B cell (primary cell): ENCODE measurements at regions not wholly inside any gene's neighbourhood (a gene's known extent, or its start where the extent isn't known, plus 50 kb on each side); places are given as distances from the start of the nearest gene placed in this dataset.

Experiments used
- ATAC-seq: fragments of 200-7000 bp; cut with Tn5 transposase; one replicate; pipeline ENCODE4 v1.10.0; 2021; ENCODE audit warnings: low read depth, mild to moderate bottlenecking, moderate number of reproducible peaks, moderate library complexity
- CTCF ChIA-PET: fragments of 350-600 bp; sonication (Branson Sonifier 250); formaldehyde crosslinking; loops from one replicate; lab custom pipeline; 2021; ENCODE audit warnings: antibody characterized with exemption, inconsistent platforms; lab: Charles Lee
- POLR2A ChIA-PET: fragments of 350-600 bp; sonication (Branson Sonifier 250); formaldehyde crosslinking; loops from one replicate; lab custom pipeline; 2021; ENCODE audit warnings: antibody characterized with exemption; lab: Charles Lee
- DNase-seq: peaks from one replicate; pipeline ENCODE4 v3.0.0; 2013
- H2AFZ ChIP-seq: 2 replicates; pipeline ENCODE4 v1.6.1; 2012; ENCODE audit warnings: mild to moderate bottlenecking, low read depth, low read length; ENCODE audit not compliant: insufficient read depth, poor library complexity, severe bottlenecking
- H3K27ac ChIP-seq, 2 donors: 1 replicate in 1 of 2; 2 replicates in 1 of 2; pipeline ENCODE4 v1.5.1; 2012 to 2013; ENCODE audit warnings: low read length in 2 of 2, mild to moderate bottlenecking in 2 of 2, moderate library complexity in 1 of 2
- H3K27me3 ChIP-seq, 4 experiments: fragments of 200-600 bp in 1 of 4; sonication (generic) in 1 of 4; replicated peaks in 1 of 4; 1 replicate in 2 of 4; 2 replicates in 2 of 4; pipeline versions ENCODE4 v1.6.1 to v1.7.0; 2013 to 2016; ENCODE audit warnings: low read length in 3 of 4, mild to moderate bottlenecking in 2 of 4, mixed read lengths in 1 of 4, moderate library complexity in 1 of 4; ENCODE audit not compliant: insufficient read depth in 4 of 4, control insufficient read depth in 3 of 4; ENCODE audit errors: control extremely low read depth in 1 of 4
- H3K36me3 ChIP-seq, 2 experiments: replicated peaks in 1 of 2; 1 replicate in 1 of 2; 2 replicates in 1 of 2; pipeline versions ENCODE4 v1.6.1 to v1.7.1; 2013; ENCODE audit warnings: low read length in 1 of 2; ENCODE audit not compliant: insufficient read depth in 2 of 2, control insufficient read depth in 1 of 2; ENCODE audit errors: control extremely low read depth in 1 of 2, extremely low read depth in 1 of 2
- H3K4me1 ChIP-seq, 2 donors: fragments of 200-600 bp in 1 of 2; sonication (generic) in 1 of 2; 1 replicate in 1 of 2; 2 replicates in 1 of 2; pipeline versions ENCODE4 v1.5.1 to v1.6.1; 2013 to 2017; ENCODE audit warnings: low read length in 2 of 2; ENCODE audit not compliant: control insufficient read depth in 2 of 2, insufficient read depth in 2 of 2
- H3K4me2 ChIP-seq: replicated peaks from 2 replicates; pipeline ENCODE3; 2012; ENCODE audit warnings: mild to moderate bottlenecking, low read depth, low read length; ENCODE audit not compliant: poor library complexity, severe bottlenecking
- H3K4me3 ChIP-seq, 5 experiments: fragments of 200-600 bp in 1 of 5; sonication (generic) in 1 of 5; 1 replicate in 3 of 5; 2 replicates in 2 of 5; pipeline versions ENCODE4 v1.5.1 to v1.7.0; 2011 to 2016; ENCODE audit warnings: low read length in 4 of 5, mild to moderate bottlenecking in 4 of 5, low read depth in 2 of 5, control low read depth in 1 of 5, moderate library complexity in 1 of 5; ENCODE audit not compliant: insufficient read depth in 1 of 5; ENCODE audit errors: control extremely low read depth in 1 of 5, extremely low read depth in 1 of 5
- H3K79me2 ChIP-seq: fragments of 200-600 bp; sonication (generic); one replicate; pipeline ENCODE4 v1.6.0; 2016; ENCODE audit warnings: low read length; ENCODE audit not compliant: control insufficient read depth, insufficient read depth
- H3K9ac ChIP-seq: fragments of 200-600 bp; sonication (generic); 2 replicates; pipeline ENCODE4 v1.6.1; 2017; ENCODE audit warnings: mild to moderate bottlenecking, low read length, moderate library complexity
- H3K9me3 ChIP-seq, 3 donors: one replicate each; pipeline versions ENCODE4 v1.6.1 to v1.7.1; 2013; ENCODE audit warnings: low read length in 2 of 3; ENCODE audit not compliant: control insufficient read depth in 2 of 3, insufficient read depth in 1 of 3; ENCODE audit errors: control extremely low read depth in 1 of 3
- H4K20me1 ChIP-seq: 2 replicates; pipeline ENCODE4 v1.6.0; 2012; ENCODE audit warnings: mild to moderate bottlenecking, low read length; ENCODE audit not compliant: insufficient read depth, control insufficient read depth, poor library complexity, severe bottlenecking
- H3K27ac Mint-ChIP-seq: one replicate; pipeline ENCODE4 v1.8.0; 2021; ENCODE audit warnings: mixed read lengths
- H3K27me3 Mint-ChIP-seq: one replicate; pipeline ENCODE4 v1.8.0; 2021; ENCODE audit warnings: mixed read lengths
- H3K4me1 Mint-ChIP-seq: one replicate; pipeline ENCODE4 v1.8.0; 2021; ENCODE audit warnings: mixed read lengths
- H3K4me3 Mint-ChIP-seq: one replicate; pipeline ENCODE4 v1.8.0; 2021; ENCODE audit warnings: mixed read lengths
- H3K9me3 Mint-ChIP-seq: one replicate; pipeline ENCODE4 v1.8.0; 2022; ENCODE audit warnings: mixed read lengths; ENCODE audit not compliant: insufficient read depth
- EZH2 ChIP-seq: IDR thresholded peaks from 2 replicates; pipeline ENCODE4 v1.6.1; 2012; ENCODE audit warnings: borderline replicate concordance, low read depth, mild to moderate bottlenecking, moderate library complexity, low read length; ENCODE audit not compliant: insufficient read depth, poor library complexity, severe bottlenecking
- WGBS: methylation state at CpG from one replicate; pipeline ENCODE4 v1.1.5; 2013; ENCODE audit warnings: missing lambda C conversion rate; ENCODE audit not compliant: insufficient coverage; 5-methylcytosine and 5-hydroxymethylcytosine counted together
- intact Hi-C: fragments of 100-400 bp; cut with micrococcal nuclease; formaldehyde crosslinking; loops from one replicate; pipeline ENCODE4 v1.10.0; 2022
- TF ChIP-seq, protein P1 (sequence below): fragments of 200-600 bp; IDR thresholded peaks from one replicate; pipeline ENCODE4 v1.8.0; 2022; ENCODE audit warnings: antibody characterized with exemption, mild to moderate bottlenecking

GRCh38 chr9:115305543-115305942 lies 187.6 kb upstream of the TNC start:
- no peaks in the 10 kb centered on the region for H3K4me1 Mint-ChIP-seq
- H3K4me3 Mint-ChIP-seq, result no peak overlapping the region
- intact Hi-C loops, result no loop called here
- Histone ChIP-seq H3K4me3 (no peak overlapping the region), H3K36me3 (no peaks in the 10 kb centered on the region), H3K27ac (no peak overlapping the region), H2AFZ (no peak overlapping the region), H3K9me3 (no peaks in the 10 kb centered on the region), H3K4me2 (no peak overlapping the region), H4K20me1 (no peaks in the 10 kb centered on the region), H3K4me1 (no peaks in the 10 kb centered on the region), H3K9ac (no peak overlapping the region), H3K27me3 (no peaks in the 10 kb centered on the region), H3K79me2 (no peaks in the 10 kb centered on the region)
- H3K27me3 Mint-ChIP-seq, result no peaks in the 10 kb centered on the region
- CTCF ChIA-PET, result no interaction called here
- H3K9me3 Mint-ChIP-seq, result no peaks in the 10 kb centered on the region
- POLR2A ChIA-PET, result no interaction called here
- ATAC-seq (no peak), DNase-seq (no peak)
- no peak overlapping the region for H3K27ac Mint-ChIP-seq
- 80% methylated on average over 2 of the region's 3 CpGs for WGBS
- TF ChIP-seq EZH2, result no peak
- TF ChIP-seq, protein P1, sequence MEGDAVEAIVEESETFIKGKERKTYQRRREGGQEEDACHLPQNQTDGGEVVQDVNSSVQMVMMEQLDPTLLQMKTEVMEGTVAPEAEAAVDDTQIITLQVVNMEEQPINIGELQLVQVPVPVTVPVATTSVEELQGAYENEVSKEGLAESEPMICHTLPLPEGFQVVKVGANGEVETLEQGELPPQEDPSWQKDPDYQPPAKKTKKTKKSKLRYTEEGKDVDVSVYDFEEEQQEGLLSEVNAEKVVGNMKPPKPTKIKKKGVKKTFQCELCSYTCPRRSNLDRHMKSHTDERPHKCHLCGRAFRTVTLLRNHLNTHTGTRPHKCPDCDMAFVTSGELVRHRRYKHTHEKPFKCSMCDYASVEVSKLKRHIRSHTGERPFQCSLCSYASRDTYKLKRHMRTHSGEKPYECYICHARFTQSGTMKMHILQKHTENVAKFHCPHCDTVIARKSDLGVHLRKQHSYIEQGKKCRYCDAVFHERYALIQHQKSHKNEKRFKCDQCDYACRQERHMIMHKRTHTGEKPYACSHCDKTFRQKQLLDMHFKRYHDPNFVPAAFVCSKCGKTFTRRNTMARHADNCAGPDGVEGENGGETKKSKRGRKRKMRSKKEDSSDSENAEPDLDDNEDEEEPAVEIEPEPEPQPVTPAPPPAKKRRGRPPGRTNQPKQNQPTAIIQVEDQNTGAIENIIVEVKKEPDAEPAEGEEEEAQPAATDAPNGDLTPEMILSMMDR, result no peak

DNA sequence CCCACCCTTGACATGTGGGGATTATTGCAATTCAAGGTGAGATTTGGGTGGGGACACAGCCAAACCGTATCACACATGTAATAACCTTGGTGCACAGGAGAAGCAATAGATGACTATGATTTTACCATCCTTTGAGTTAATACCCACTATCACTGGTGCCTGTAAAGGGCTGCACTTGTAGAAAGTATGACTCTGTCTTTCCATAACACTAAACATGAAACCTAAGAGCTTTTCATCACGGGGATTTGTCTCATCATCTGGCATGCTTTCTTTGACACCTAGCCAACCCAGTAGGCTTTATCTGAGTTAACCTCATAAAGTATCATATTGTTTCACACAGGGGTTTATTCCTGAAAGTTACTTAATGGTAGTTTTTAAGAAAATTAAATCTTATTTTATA lies 188.9 kb upstream of the TNC start:
- ATAC-seq (no peak), DNase-seq (no peak)
- no peaks in the 10 kb centered on the region for H3K27me3 ChIP-seq
- H4K20me1 ChIP-seq, result no peaks in the 10 kb centered on the region
- intact Hi-C loops, result no loop called here
- no peak overlapping the region for H3K27ac Mint-ChIP-seq
- no peaks in the 10 kb centered on the region for H3K27me3 Mint-ChIP-seq
- no peaks in the 10 kb centered on the region for H3K36me3 ChIP-seq
- no peaks in the 10 kb centered on the region for H3K79me2 ChIP-seq
- no peak overlapping the region for H3K4me3 ChIP-seq
- H2AFZ ChIP-seq, result no peak overlapping the region
- H3K9ac ChIP-seq, result no peak overlapping the region
- H3K4me2 ChIP-seq, result no peak overlapping the region
- H3K4me1 ChIP-seq, result no peaks in the 10 kb centered on the region
- no peak overlapping the region for H3K27ac ChIP-seq
- no peaks in the 10 kb centered on the region for H3K4me1 Mint-ChIP-seq
- no peaks in the 10 kb centered on the region for H3K9me3 Mint-ChIP-seq
- WGBS, result 100% methylated on average over 1 of the region's 2 CpGs
- ChIA-PET POLR2A (no interaction called here), CTCF (no interaction called here)
- TF ChIP-seq EZH2, result no peak
- TF ChIP-seq, protein P1, result no peak
- no peak overlapping the region for H3K4me3 Mint-ChIP-seq
- no peaks in the 10 kb centered on the region for H3K9me3 ChIP-seq
